IPS-NIHi11 (cell line): ENCODE measurements at regions not wholly inside any gene's neighbourhood (a gene's known extent, or its start where the extent isn't known, plus 50 kb on each side); places are given as distances from the start of the nearest gene placed in this dataset.
"Not testable (repeated sequence)": the region's sequence is repeated elsewhere in the genome, so short reads cannot be mapped to it uniquely, and the experiment has no call there.

Experiments
- DNase-seq: peaks from one replicate; pipeline ENCODE4 v3.0.0; 2012; ENCODE audit warnings: mixed read lengths, low spot score

DNA sequence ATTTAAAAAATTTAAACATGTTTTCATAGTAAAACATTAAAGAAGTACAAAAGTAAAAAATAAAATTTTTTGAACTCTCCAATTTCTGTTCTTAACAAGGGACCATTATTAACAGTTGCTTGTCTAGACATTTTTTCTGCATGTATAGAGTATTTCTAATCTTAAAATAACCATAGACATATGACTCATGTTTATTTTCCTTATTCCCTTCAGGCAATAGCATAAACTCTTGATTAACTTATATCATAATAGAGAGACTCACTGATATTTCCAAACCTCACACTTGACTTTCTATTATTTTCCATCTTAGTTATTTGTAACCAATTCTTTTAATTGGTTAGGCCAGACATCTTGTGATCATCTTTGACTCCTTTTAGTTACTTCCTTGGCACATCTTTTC lies 325.6 kb upstream of the SOX14 start:
- no peak for DNase-seq

DNA sequence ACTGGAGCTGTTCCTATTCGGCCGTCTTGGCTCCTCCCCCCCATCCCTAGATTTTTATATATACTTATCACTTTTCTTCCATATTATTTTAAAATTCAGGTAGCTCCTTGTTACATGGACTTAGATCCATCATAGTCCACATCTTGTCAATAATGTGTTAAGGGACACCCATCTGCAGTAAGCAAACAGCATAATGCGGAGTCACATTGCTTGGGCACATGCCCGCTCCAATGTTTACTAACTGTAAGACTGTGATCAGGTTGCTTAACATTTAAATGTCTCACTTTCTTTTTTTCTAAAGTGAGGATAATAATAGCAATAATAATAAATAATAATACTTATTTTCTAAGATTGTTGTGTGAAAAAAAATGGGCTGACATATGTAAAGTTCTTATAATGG lies 303.2 kb upstream of the SOX14 start:
- DNase-seq = no peak

DNA sequence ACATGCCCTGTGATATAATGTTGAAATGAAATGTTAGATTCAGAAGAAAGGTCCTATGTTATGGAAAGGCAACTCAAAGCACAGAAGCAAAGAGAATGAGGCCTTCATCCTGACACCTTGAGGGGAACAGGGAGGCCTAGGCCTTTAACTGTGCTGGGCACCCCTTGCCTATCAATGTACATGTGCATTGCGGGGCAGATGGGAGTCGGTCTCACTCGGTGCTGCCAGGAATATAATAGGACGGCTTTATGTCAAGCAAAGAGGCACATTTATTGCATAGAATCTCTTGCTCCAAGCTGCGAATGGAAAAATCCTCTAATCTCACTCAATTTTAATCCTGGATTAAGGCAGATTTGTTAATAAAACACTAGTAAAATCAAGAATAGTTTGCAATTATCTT lies 301.0 kb upstream of the SOX14 start:
- no peak for DNase-seq

DNA sequence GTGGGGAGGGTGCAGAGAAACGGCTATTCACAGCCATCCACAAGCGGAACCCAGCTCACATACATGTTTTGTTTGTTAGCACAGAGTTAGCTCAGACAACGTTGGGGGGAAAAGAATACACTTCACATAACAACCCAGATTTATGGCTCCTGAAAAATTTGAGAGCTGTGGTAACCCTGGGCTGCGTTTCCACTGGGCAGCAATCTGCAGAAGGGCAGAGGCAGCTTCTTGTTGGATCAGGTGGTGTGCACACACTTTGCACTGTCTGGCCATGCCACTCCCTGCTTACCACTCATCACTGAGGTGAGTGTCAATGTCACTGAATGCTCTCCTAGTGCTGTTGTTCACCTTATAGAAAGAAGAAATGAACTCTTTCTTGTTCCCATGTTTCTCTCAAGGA lies 299.8 kb upstream of the SOX14 start:
- no peak for DNase-seq

DNA sequence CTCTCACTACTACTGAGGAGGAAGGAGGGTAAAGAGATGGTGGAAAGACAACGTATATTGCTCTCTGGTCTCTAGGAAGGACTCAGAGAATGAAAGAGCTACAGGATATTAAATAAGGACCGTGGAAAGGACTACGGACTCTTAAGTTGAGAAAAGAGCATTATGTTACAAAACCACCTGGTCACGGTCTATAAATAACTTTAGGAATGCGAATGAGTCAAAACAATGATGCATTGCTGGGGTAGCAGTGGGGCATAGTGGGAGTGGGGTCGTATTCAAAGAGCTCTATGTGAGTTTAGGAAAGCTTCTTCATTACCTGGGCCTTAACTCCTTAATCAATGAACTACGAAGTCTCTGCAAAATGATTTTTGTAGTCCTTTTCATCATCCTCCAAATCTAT lies 295.7 kb upstream of the SOX14 start:
- no peak for DNase-seq

DNA sequence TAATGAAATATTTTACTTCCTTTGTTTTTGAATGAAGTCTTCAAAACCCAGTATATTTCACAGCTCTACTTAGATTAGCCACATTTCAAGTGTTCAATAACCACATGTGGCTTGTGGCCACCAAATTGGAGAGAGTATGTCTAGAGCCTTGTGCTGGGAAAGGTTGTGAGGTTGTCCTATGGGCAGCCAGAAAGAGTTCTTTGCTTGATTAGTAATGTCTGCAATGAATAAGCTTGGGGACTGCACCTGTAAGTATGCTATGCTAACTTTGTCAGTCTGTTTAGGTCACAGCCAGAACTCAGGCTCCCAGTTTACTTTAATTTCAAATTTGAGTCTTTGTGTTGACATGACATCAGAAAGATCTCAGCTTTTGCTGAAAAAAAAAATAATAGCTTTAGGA lies 294.9 kb upstream of the SOX14 start:
- DNase-seq = no peak

DNA sequence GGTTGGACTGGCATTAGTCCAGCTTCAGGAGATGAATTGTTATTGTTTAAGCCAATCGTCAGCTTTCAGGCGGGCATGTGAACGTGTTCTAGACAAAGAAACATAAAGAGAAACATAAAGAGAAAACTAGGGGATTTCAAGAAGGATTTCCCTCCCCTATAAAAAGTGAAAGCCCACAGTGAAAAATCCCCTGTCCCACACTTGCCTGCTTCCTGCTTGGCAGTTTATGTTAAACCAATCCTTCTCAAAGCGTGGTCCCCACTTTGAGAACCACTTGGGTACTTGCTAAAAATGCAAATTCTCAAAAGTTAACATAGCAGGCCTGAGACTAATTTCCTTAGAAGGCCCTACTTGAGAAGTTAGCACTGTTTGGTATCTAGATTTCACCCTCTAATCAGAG lies 293.0 kb upstream of the SOX14 start:
- DNase-seq = no peak

DNA sequence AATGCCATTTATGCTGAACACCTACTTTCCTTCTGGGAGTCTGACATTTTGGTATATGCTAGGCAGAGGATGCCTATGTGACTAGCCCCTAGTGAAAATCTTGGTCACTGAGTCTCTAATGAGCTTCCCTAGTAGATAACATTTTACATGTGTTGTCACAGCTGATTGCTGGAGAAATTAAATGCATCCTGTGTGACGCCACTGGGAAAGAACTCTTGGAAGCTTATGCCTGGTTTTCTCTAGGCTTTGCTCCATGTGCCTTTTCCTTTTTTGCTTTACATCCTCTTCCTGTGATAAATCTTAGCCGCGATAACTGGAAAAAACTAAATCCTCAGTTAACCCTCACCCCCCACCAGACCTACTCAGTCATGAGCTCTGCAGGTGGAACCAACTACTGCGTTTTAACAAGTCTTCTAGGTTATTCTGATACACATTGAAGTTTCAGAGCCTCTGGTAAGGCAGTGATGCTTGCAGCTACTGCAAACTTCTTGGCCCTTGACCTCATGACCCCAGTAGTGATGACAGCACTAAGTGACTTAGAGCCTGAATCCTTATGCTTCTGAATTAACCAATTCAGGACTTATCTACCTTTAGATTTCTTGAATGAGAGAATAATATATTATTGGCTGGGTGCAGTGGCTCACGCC lies 292.4 kb upstream of the SOX14 start:
- DNase-seq = no peak

DNA sequence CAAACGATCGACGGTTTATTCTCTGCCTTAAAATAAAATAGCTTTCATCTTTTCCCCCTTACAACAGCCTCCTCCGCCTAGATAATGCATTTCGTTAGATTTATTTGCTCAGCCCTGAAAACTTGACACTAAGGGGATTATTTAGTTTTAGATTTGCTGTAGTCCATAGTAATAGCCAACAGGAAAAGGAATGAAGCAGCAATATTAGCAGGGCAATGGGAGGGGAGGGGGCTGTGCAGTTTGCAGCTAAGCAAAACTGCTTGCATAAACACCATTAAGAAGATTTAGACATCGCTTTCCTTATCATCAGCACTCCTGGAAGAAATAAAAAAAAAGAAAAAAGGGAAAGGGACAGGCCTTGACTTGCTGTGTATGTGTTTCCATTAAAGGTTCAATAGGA lies 286.5 kb upstream of the SOX14 start:
- no peak for DNase-seq

DNA sequence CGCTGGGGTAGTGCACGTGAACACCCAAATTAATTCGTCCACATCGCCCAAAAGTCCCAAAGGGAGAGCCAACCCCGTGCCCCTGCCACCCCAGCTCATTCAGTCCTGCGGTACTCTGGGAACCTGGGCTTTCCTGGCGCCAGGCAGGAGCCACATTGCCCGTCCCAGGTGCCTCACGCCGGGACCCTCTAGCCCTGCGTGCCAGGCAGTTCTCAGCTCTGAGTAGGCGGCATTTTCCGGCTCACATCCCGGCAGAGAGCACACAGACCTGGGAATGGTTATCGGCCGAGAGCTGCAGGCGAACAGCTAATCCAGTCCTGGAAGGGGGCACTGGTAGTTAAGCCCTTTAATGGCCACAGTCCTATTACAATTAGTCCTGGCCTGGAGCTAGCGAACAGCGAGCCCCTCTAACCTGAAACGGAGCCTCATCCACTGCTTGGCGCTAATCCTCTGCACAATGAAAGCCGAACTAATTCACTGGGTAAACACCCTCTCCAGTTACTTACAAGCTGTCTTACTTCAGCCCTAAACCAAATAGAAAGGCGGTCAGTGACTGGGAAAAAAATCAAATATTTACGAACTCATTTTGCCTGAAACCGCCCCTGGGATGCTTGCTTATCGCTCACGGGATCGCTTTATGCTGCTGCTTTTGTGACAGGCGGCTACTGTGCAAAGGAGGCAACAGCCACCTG lies 254.6 kb upstream of the SOX14 start:
- no peak for DNase-seq

DNA sequence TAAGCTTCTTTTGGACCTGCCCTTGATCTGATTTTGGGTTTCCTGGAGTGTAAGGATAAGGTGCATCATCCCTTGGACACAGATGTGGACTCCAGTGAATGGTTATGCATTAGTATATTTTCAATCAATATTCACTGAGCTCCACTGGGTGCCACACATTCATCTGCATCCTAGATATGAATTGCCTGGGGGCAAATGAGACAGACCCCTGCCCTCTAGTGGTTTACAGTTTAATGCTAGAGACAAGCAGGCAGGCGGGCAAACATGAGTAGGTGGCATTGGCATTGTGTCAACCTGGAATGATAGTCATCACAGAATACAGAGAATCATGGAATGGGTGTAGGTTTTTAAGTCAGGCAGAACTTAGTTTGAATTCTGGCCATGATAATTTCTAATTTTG lies 252.5 kb upstream of the SOX14 start:
- DNase-seq = no peak

DNA sequence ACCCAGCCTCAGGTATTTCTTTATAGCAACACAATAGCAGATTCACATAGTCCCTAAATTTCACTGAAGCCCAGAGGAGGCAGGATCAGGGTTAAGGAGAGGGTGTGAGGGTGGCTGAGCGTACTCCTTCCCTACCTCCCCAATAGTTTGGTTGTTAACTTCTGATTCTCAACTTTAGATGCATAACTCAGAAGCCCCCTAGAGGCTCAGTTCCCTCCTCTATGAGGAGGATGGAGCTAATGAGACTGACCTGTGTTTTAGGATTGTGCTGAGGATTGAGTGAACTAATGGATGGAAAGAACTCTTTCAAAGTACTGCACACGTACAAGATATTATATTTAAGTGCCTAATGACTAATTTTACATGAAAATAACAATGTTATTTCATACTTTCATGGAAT lies 249.3 kb upstream of the SOX14 start:
- peak; percentile 19 for DNase-seq

DNA sequence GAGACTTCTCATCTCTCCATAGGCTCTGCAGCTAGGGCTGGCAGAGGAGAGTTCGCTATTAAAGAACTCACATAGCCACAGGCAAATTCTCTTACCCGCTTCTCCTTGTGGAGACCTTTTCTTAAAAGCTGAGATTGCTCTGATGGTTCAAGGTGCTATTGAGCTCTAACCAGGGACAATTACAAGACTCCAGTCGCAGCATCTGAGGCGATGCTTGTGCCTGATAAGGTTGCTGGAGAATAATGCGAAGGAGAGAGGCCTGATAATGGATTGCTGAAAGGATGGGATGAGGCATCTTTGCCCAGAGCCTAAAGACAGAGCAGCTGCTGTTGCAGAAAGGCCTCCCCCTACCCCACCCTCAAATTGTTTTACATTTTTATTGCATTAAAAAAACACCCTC lies 244.5 kb upstream of the SOX14 start:
- DNase-seq = no peak

DNA sequence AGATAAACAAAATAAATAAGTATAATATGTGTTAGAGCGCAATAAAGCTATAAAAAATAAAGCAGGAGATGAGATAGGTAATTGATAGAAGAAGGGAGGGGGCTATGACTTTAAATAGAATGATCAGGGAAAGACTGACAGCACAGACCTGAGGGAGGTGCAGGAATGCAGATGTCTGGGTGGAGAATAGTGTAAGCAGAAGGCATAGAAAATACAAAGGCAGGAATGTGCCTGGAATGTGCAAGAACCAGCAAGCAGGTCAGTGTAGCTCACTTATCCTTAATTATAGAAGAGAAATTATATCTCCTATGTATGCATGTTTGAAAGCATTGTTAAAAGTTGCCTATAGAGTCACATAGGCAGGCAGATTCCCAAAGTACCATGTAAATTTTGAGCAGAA lies 239.4 kb upstream of the SOX14 start:
- DNase-seq = no peak

DNA sequence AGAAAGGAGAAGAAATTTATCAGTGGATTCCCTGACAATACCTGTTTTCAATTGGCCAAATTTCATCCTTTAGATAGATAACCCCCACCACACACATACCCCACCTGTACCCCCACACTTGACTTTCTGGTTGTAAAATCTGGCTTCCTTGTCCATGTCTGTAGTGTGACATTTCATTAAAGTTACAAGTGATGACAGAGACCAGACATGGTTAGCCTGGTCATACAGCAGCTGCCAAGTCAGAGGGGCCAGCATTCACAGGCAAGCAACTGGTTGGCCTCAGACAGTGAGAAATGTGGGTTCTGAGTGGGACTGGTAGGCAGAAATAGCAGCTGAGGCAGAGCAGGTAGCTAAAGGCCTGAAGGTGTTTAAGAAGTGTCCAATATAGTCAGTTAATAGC lies 238.6 kb upstream of the SOX14 start:
- DNase-seq = no peak

DNA sequence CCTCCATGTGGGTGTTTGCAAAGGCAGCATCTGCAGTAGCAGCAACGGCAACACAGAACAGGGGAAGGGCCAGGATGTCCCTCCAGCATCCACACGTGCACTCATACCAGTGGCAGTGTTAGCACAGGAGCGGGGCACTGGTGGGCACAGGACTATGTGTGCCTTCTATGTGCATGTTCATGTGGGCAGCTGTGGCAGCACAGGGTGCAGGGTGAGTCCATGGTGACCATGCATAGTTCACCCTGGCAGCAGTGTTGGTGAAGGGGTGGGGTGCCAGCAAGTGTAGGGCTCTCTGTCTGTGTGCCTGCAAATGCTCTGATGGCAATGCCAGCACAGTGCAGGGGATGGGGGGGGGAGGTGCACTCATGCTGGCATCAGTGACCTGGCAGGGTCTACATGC lies 222.1 kb upstream of the SOX14 start:
- DNase-seq = no peak

DNA sequence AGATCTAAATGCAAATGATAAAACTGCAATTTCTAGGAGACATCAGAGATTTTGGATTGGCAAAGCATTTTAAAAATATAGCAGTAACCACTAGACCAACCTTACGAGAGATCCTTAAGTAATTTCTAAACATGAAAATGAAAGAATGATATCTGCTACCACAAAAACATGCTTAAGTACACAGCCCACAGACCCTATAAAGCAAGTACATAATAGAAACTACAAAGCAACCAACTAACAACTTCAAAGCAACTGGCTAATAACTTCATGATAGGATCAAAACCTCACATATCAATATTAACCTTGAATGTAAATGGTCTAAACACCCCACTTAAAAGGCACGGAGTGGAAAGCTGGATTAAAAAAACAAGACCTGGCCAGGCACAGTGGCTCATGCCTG lies 209.9 kb upstream of the SOX14 start:
- no peak for DNase-seq

DNA sequence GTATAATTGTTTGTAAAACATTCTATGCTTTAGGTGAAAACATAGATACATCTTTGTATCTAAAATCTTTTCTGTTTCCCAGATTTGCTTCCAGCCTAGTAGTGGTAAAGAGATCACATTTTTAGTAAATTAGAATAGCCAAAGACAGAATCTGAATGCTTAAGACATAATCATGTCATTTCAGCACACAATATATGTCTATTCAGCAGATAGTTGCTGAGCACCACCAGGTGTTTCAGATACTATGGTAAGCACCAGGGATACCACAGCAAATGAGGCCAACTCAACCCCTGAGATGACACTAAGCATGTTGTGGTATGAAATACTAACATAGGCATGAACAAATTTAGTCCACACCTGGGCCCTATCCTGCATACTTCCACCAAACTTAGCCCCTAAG lies 195.2 kb upstream of the SOX14 start:
- DNase-seq = no peak

DNA sequence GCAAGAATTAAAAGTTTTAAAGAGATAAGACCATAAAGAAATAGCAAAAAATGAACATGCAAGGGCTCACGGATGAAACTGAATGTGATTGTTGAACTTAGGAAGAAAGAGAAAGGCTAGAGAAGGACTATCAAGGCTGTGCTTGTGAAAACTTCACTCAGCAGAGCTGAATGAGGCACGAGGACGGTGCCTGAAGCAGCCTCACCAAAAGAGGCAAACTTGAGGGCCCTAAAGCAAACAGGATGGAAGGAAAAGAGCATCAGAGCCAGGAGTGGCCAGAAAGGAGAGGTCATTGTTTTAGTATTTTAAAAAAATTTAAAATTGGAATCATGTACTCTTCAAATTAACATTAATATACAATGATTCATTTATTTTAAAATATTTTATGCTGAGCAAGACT lies 191.2 kb upstream of the SOX14 start:
- DNase-seq = no peak

DNA sequence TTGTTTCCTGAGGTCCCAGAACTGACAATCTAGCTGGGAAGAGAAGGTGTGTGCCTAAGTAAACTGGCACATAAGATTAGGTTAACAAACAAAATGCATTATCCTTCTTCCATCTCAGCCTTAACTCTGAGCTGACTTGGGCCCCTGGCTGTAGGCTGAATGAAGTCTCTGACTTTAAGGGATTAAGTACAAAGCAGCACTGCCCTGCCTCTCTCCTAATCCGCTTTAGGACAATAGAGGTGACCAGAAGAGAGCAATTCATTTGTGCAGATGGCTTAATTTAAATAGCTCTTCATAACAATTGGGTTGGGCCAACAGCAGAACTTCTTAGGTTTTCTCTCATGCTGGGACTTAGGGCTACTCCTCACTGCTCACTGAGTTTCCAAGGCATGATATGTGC lies 181.6 kb upstream of the SOX14 start:
- peak; percentile 63 for DNase-seq

DNA sequence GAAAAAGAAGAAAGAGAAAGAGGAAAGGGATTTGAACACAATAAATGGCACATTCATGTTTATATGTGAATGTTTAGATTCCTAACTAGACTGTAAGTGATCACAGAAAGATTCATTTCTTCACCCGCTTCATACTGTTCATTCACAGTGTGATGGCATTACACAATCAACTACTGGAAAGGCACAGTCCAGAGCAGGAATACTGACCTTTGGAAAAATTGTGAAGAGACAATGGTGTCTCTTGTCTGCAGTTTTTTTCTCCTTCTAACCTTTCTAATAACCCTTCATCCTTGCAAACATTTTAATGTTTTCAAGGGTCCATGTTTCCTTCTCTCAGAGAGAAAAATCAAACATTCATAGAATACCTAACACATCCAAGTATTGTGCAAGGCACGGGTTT lies 180.9 kb upstream of the SOX14 start:
- DNase-seq = no peak

DNA sequence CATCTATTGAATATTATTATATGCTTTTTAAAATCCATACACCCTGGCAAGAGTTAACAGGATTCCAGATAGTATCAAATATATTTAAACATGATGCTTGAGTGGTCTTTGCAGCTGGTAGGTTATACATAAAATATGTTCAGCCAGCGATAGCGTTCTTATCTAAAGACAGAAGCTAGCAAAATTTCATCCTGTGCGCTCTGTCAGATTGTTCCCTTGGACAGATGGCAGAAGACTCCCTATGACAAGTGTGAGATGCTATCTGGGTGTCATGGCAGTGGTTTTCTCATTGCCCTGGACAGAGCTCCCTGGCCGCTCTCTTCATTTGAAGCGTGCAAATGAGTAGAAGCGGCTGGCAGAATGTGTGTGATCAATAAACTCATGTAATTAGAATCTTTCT lies 175.2 kb upstream of the SOX14 start:
- DNase-seq = no peak

DNA sequence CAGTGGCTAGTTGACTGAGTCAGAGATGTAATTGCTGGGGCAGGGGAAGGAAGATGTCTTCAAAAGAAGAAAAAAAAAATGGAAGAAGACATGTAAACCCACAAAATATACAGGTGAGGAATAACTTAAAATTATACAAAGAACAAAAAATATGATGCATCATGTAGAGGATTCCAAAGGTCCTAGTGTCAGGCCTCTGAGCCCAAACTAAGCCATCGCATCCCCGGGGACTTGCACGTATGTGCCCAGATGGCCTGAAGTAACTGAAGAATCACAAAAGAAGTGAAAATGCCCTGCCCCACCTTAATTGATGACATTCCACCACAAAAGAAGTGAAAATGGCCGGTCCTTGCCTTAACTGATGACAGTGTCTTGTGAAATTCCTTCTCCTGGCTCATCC lies 168.7 kb upstream of the SOX14 start:
- not testable (repeated sequence) for DNase-seq

DNA sequence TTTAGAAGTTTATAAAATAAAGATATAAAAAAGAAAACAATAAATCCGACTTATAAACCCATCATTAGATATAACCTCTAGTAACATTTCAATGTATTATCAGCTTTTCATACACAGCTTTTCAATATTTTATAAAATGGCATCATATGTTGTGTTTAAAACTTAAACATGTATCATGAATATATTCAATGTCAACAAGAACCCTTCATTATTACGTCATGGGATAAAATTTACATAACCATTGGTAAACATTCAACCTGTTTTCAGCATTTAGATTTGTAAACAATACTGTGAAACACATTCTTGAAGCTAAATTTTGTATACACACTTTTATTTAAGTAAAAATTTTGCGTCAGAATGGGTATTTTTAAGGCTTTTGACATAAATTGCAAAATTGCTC lies 153.4 kb upstream of the SOX14 start:
- no peak for DNase-seq
